ENCODE measurements at regions not wholly inside any gene's neighbourhood (a gene's known extent, or its start where the extent isn't known, plus 50 kb on each side); places are given as distances from the start of the nearest gene placed in this dataset.

GRCh38 chr9:90167914-90168313 lies 474.7 kb downstream of the DIRAS2 start:
- TF ChIP-seq CTCF (IDR thresholded peaks at IDR 0.05 in 2 of 3, conservative IDR thresholded peaks at IDR 0.05 in 1 of 3; ENCODE audit: borderline replicate concordance in 1 of 3, insufficient read depth in 1 of 3, low read depth in 2 of 3, low read length in 2 of 3): no peak
- TF ChIP-seq POLR2A (IDR thresholded peaks at IDR 0.05; ENCODE audit: borderline replicate concordance, extremely low read depth, insufficient read depth, insufficient read length): no peak
- no peak for TF ChIP-seq POLR2AphosphoS5 (IDR thresholded peaks at IDR 0.05; ENCODE audit: low read depth, low read length)
- TF ChIP-seq JUND (IDR thresholded peaks at IDR 0.05): no peak
- TF ChIP-seq REST (IDR thresholded peaks at IDR 0.05; ENCODE audit: low read depth): no peak
- TF ChIP-seq MAX (IDR thresholded peaks at IDR 0.05): no peak
- TF ChIP-seq SP1 (IDR thresholded peaks at IDR 0.05; ENCODE audit: low read depth): no peak
- no peak for TF ChIP-seq EZH2 (IDR thresholded peaks at IDR 0.05)
- no peak for TF ChIP-seq FOSL1 (IDR thresholded peaks at IDR 0.05; ENCODE audit: low read depth)
- TF ChIP-seq EGR1 (IDR thresholded peaks at IDR 0.05; ENCODE audit: low read depth): no peak
